Endothelial cell of umbilical vein (primary cell): ENCODE measurements at regions not wholly inside any gene's neighbourhood (a gene's known extent, or its start where the extent isn't known, plus 50 kb on each side); places are given as distances from the start of the nearest gene placed in this dataset.

Experiments
- BruUV-seq: library from RNA; stranded (reverse); fragments of 400-500 nt; replicated peaks from 2 replicates; lab custom pipeline; 2021; lab: Mats Ljungman, UMichigan
- CTCF ChIA-PET: fragments of 300-600, 350-600 bp; sonication (Branson Sonifier 250); formaldehyde crosslinking; loops from one replicate; lab custom pipeline; 2021; ENCODE audit warnings: antibody characterized with exemption, inconsistent platforms; lab: Charles Lee
- POLR2A ChIA-PET: fragments of 300-600, 350-600 bp; sonication (Branson Sonifier 250); formaldehyde crosslinking; loops from one replicate; lab custom pipeline; 2021; ENCODE audit warnings: antibody characterized with exemption, inconsistent platforms; lab: Charles Lee
- DNase-seq: peaks from one replicate; pipeline ENCODE4 v3.0.0-alpha.2; 2011; ENCODE audit warnings: low read depth, low spot score
- FAIRE-seq: peaks from 2 replicates; lab custom pipeline; 2011; peaks lifted over from hg19 to GRCh38; lab: Jason Lieb, UNC
- H2AFZ ChIP-seq: 2 replicates; pipeline ENCODE4 v1.6.0; 2012; ENCODE audit warnings: low read depth, low read length, control low read depth, inconsistent platforms
- H3K27ac ChIP-seq: 2 replicates; pipeline ENCODE4 v1.5.1; 2011; ENCODE audit warnings: low read depth, mild to moderate bottlenecking, control low read depth, low read length, moderate library complexity; ENCODE audit not compliant: insufficient read depth
- H3K27me3 ChIP-seq, 2 experiments: 2 replicates each; pipeline versions ENCODE4 v1.6.0 to v1.6.1; 2011; ENCODE audit warnings: low read length in 2 of 2, mixed read lengths in 1 of 2; ENCODE audit not compliant: control insufficient read depth in 2 of 2, insufficient read depth in 2 of 2
- H3K36me3 ChIP-seq, 2 experiments: 2 replicates in 1 of 2; 3 replicates in 1 of 2; pipeline ENCODE4 v1.5.1; 2011; ENCODE audit warnings: low read length in 2 of 2, mild to moderate bottlenecking in 1 of 2, moderate library complexity in 1 of 2; ENCODE audit not compliant: control insufficient read depth in 2 of 2, insufficient read depth in 2 of 2; ENCODE audit errors: extremely low read depth in 1 of 2
- H3K4me1 ChIP-seq: 3 replicates; pipeline ENCODE4 v1.5.1; 2011; ENCODE audit warnings: mild to moderate bottlenecking, low read length; ENCODE audit not compliant: control insufficient read depth, insufficient read depth; ENCODE audit errors: extremely low read depth
- H3K4me2 ChIP-seq: 2 replicates; pipeline ENCODE4 v1.6.1; 2011; ENCODE audit warnings: low read length, control low read depth, mixed read lengths; ENCODE audit not compliant: insufficient read depth
- H3K4me3 ChIP-seq, 3 experiments: fragments of 200-600 bp in 1 of 3; sonication (generic), shearing (Covaris generic) in 1 of 3; replicated peaks in 1 of 3; 2 replicates each; pipeline ENCODE4 v1.5.1; 2011 to 2016; ENCODE audit warnings: control low read depth in 3 of 3, low read length in 3 of 3, mild to moderate bottlenecking in 2 of 3, inconsistent platforms in 1 of 3, low read depth in 1 of 3, moderate library complexity in 1 of 3; ENCODE audit not compliant: insufficient read depth in 1 of 3
- H3K79me2 ChIP-seq: 2 replicates; pipeline ENCODE4 v1.6.0; 2012; ENCODE audit warnings: low read length, inconsistent platforms; ENCODE audit not compliant: control insufficient read depth, insufficient read depth
- H3K9ac ChIP-seq: replicated peaks from 2 replicates; pipeline ENCODE3; 2011; ENCODE audit warnings: low read length, control low read depth; ENCODE audit not compliant: insufficient read depth; ENCODE audit errors: extremely low read depth
- H3K9me1 ChIP-seq: replicated peaks from 3 replicates; pipeline ENCODE4 v1.6.0; 2011; ENCODE audit warnings: mild to moderate bottlenecking, low read length; ENCODE audit not compliant: control insufficient read depth, insufficient read depth; ENCODE audit errors: extremely low read depth
- H3K9me3 ChIP-seq: replicated peaks from 2 replicates; pipeline ENCODE4 v1.5.1; 2012; ENCODE audit warnings: low read length, inconsistent platforms; ENCODE audit not compliant: control insufficient read depth, insufficient read depth
- H4K20me1 ChIP-seq: replicated peaks from 2 replicates; pipeline ENCODE3; 2011; ENCODE audit warnings: mild to moderate bottlenecking, low read length; ENCODE audit not compliant: control insufficient read depth, insufficient read depth; ENCODE audit errors: extremely low read depth
- CTCF ChIP-seq, 2 donors: IDR thresholded peaks; 1 replicate in 1 of 2; 2 replicates in 1 of 2; pipeline ENCODE4 v1.5.1; 2011; ENCODE audit warnings: low read length in 2 of 2, mild to moderate bottlenecking in 2 of 2, moderate library complexity in 2 of 2, control low read depth in 1 of 2, inconsistent platforms in 1 of 2, low read depth in 1 of 2; ENCODE audit not compliant: insufficient read depth in 1 of 2; ENCODE audit errors: extremely low read depth in 1 of 2
- EZH2 ChIP-seq: IDR thresholded peaks from 2 replicates; pipeline ENCODE4 v1.6.1; 2012; ENCODE audit warnings: borderline replicate concordance, low read depth, mild to moderate bottlenecking, moderate library complexity, low read length, inconsistent platforms; ENCODE audit not compliant: severe bottlenecking
- FOS ChIP-seq: IDR thresholded peaks from 2 replicates; pipeline ENCODE4 v1.6.1; 2011; ENCODE audit warnings: mild to moderate bottlenecking, low read length, moderate library complexity, borderline replicate concordance; ENCODE audit not compliant: insufficient read depth
- GATA2 ChIP-seq: IDR thresholded peaks from 2 replicates; pipeline ENCODE4 v1.7.0; 2011; ENCODE audit warnings: low read depth, mild to moderate bottlenecking, moderate library complexity, mixed read lengths, low read length; ENCODE audit not compliant: insufficient read length, insufficient read depth
- JUN ChIP-seq: IDR thresholded peaks from 2 replicates; pipeline ENCODE4 v1.6.1; 2011; ENCODE audit warnings: borderline replicate concordance, low read depth; ENCODE audit not compliant: insufficient read length, insufficient read depth
- MAX ChIP-seq: IDR thresholded peaks from 2 replicates; pipeline ENCODE4 v1.6.1; 2011; ENCODE audit not compliant: insufficient read depth, insufficient read length
- MYC ChIP-seq: IDR thresholded peaks from one replicate; pipeline ENCODE4 v1.6.1; 2011; ENCODE audit warnings: mild to moderate bottlenecking, low read depth, low read length
- POLR2A ChIP-seq: IDR thresholded peaks from 2 replicates; pipeline ENCODE4 v1.6.1; 2012; ENCODE audit warnings: low read depth, mild to moderate bottlenecking, control low read depth, low read length
- POLR2AphosphoS5 ChIP-seq: IDR thresholded peaks from 2 replicates; pipeline ENCODE4 v1.6.1; 2012; ENCODE audit warnings: low read depth, mild to moderate bottlenecking, control low read depth, low read length, moderate library complexity; ENCODE audit not compliant: insufficient read depth
- dilution Hi-C: fragments of 300-500 bp; cut with MboI; formaldehyde crosslinking; loops from one replicate; pipeline ENCODE4 v1.15.0; 2019; ENCODE audit warnings: low sequenced_read_pairs; ENCODE audit not compliant: extremely low pct_ligation_motif_present
- intact Hi-C: fragments of 100-400 bp; cut with micrococcal nuclease; formaldehyde crosslinking; loops from one replicate; pipeline ENCODE4 v1.10.0; 2022

GRCh38 chr20:11727708-11728107 lies 190.0 kb upstream of the BTBD3 start:
- Histone ChIP-seq H3K36me3 (no peaks in the 10 kb centered on the region), H3K4me3 (no peak overlapping the region), H3K4me2 (no peak overlapping the region), H3K9me1 (no peaks in the 10 kb centered on the region), H3K9me3 (no peaks in the 10 kb centered on the region), H3K79me2 (no peaks in the 10 kb centered on the region), H3K27ac (no peak overlapping the region), H3K27me3 (no peaks in the 10 kb centered on the region), H2AFZ (no peak overlapping the region), H3K9ac (no peak overlapping the region), H4K20me1 (no peaks in the 10 kb centered on the region), H3K4me1 (no peaks in the 10 kb centered on the region)
- CTCF ChIA-PET: no interaction called here
- no TSS peak for BruUV-seq
- no peak for FAIRE-seq
- dilution Hi-C loops: no loop called here
- intact Hi-C loops: no loop called here
- no peak for DNase-seq
- TF ChIP-seq MAX (no peak), FOS (no peak), POLR2A (no peak), GATA2 (no peak), JUN (no peak), EZH2 (no peak), CTCF (IDR thresholded peaks at IDR 0.05; ENCODE audit: extremely low read depth in 1 of 2, insufficient read depth in 1 of 2, low read depth in 1 of 2, low read length in 2 of 2) (no peak), POLR2AphosphoS5 (no peak), MYC (no peak)
- POLR2A ChIA-PET: no interaction called here
